ENCODE measurements at regions not wholly inside any gene's neighbourhood (a gene's known extent, or its start where the extent isn't known, plus 50 kb on each side); places are given as distances from the start of the nearest gene placed in this dataset.
A peak's percentile ranks its signal among the peaks of the same experiment; 100 is the strongest.

GRCh38 chr21:31571879-31572278 lies 87.6 kb upstream of the SOD1 start:
- in situ Hi-C loops (cut with HindIII; ENCODE audit: low pct_unique_long_range_greater_than_20kb, low sequenced_read_pairs), result no loop called here
- no peak for DNase-seq (ENCODE audit: low read depth)

- in situ Hi-C loops (cut with HindIII; ENCODE audit: low pct_unique_long_range_greater_than_20kb, low sequenced_read_pairs), result no loop called here
- DNase-seq (ENCODE audit: low read depth), result no peak
Observed at GRCh38 chr21:31570824-31571566, 88.5 kb upstream of the SOD1 start.

DNA sequence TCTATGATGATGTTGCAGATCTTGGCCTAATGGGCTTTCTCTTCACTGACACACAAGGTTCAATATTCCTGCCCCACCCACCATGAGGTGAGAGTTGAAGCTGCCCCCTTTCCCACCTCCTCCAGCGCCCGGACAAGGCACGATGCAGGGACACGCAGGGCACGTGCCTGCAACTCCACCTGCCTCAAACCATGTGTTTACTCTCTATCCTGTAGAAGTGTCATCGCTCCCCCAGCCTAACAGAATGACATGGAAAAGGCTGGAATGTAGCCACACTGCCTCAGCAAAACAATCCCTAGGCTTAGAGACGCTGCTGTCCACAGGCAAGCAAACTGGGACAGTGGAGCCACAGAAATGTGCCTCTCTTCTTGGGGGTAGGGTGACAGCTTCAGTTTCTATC lies 92.9 kb upstream of the SOD1 start:
- in situ Hi-C loops (cut with HindIII; ENCODE audit: low pct_unique_long_range_greater_than_20kb, low sequenced_read_pairs), result no loop called here
- no peak for DNase-seq (ENCODE audit: low read depth)

DNA sequence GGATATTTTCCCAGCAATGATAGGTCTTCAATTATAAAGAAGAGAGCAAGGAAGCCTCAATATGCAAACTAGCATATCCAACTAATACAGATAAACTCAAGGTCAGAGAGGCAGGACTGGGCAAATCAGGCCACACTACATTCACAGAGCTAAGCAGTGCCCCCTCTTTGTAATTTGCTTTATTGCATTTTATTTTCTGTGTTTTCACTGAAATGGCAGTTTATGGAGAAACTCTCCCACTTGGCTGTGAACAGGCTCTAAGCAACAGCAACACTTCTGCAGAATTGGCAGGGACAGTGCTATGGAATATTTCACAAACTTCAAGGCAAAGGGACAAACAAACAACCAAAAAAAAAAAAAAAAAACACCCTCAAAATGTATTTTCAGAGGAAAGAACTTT lies 93.4 kb upstream of the SOD1 start:
- in situ Hi-C loops (cut with HindIII; ENCODE audit: low pct_unique_long_range_greater_than_20kb, low sequenced_read_pairs), result no loop called here
- DNase-seq (ENCODE audit: low read depth), result no peak

DNA sequence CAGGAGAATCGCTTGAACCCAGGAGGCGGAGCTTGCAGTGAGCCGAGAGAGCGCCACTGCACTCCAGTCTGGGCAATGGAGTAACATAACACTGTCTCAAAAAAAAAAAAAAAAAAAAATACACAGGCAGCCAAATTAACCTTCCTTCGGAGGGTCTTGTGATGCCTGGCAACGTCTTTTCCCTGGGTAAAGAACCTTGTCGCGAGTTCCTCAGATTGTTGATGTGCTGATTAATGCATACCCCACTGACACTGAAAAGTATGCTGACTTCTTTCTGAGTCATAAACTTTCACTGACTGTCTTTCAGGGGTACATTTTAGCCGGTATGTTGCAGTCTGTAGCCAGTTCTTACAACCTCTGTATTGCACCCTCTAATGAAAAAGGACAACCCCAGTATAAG lies 95.1 kb upstream of the SOD1 start:
- in situ Hi-C loops (cut with HindIII; ENCODE audit: low pct_unique_long_range_greater_than_20kb, low sequenced_read_pairs), result no loop called here
- peak; percentile 12 for DNase-seq (ENCODE audit: low read depth)

- in situ Hi-C loops (cut with HindIII; ENCODE audit: low pct_unique_long_range_greater_than_20kb, low sequenced_read_pairs), result no loop called here
- no peak for DNase-seq (ENCODE audit: low read depth)
Observed at GRCh38 chr21:31560479-31560878, 99.0 kb upstream of the SOD1 start.

- in situ Hi-C loops (cut with HindIII; ENCODE audit: low pct_unique_long_range_greater_than_20kb, low sequenced_read_pairs), result no loop called here
- DNase-seq (ENCODE audit: low read depth), result no peak
Observed at GRCh38 chr21:31559368-31560119, 99.9 kb upstream of the SOD1 start.

DNA sequence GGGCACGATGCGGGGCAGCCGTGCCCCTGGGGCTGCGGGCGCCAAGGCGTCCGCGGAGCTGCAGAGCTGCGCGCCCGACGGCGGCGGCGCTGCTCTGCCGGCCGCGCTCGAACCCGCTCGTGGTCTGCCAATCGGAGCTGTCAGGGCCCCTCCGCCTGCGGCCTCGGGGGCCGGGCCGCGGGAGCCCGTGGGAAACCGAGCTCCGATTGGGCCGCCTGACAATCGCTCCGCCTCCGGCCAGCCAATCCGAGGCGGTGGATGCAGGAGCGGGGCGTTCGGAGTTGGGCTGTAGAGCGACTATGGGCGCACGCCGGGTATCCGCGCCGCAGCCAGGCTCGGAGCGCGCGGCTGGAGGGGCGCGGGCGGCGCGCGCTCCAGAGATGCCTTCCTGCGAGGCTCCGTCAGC lies 100.5 kb upstream of the SOD1 start:
- peak; percentile 98 for DNase-seq (ENCODE audit: low read depth)

GRCh38 chr21:31558189-31558961 lies 101.1 kb upstream of the SOD1 start:
- no peak for DNase-seq (ENCODE audit: low read depth)
- in situ Hi-C loops (cut with HindIII; ENCODE audit: low pct_unique_long_range_greater_than_20kb, low sequenced_read_pairs), result no loop called here

More for the DNA sequence above, 100.5 kb upstream of the SOD1 start:
- in situ Hi-C loops (cut with HindIII; ENCODE audit: low pct_unique_long_range_greater_than_20kb, low sequenced_read_pairs), result no loop called here

GRCh38 chr21:31557421-31558188 lies 101.9 kb upstream of the SOD1 start:
- DNase-seq (ENCODE audit: low read depth), result no peak
- in situ Hi-C loops (cut with HindIII; ENCODE audit: low pct_unique_long_range_greater_than_20kb, low sequenced_read_pairs), result no loop called here

DNA sequence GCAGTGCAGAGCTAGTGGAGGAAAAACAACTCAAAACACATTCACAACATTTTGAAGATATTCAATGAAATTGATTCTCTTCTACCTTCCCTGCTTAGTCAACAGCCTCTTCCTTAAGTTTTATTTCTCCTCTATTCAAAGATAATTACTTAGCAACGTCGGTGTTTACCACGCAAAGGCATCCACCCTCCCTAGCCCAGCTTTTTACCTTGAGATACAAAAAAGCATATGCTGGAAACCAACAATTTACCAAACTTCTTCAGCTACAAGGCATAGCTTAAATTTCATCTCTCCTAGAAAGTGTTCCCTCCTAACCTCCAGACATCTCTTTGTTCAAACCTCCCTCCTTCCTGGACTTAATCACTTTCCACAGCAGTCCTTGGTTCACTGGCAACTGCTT lies 102.8 kb upstream of the SOD1 start:
- no peak for DNase-seq (ENCODE audit: low read depth)
- in situ Hi-C loops (cut with HindIII; ENCODE audit: low pct_unique_long_range_greater_than_20kb, low sequenced_read_pairs), result no loop called here

GRCh38 chr21:31555741-31556191 lies 103.7 kb upstream of the SOD1 start:
- no peak for DNase-seq (ENCODE audit: low read depth)
- in situ Hi-C loops (cut with HindIII; ENCODE audit: low pct_unique_long_range_greater_than_20kb, low sequenced_read_pairs), result no loop called here

DNA sequence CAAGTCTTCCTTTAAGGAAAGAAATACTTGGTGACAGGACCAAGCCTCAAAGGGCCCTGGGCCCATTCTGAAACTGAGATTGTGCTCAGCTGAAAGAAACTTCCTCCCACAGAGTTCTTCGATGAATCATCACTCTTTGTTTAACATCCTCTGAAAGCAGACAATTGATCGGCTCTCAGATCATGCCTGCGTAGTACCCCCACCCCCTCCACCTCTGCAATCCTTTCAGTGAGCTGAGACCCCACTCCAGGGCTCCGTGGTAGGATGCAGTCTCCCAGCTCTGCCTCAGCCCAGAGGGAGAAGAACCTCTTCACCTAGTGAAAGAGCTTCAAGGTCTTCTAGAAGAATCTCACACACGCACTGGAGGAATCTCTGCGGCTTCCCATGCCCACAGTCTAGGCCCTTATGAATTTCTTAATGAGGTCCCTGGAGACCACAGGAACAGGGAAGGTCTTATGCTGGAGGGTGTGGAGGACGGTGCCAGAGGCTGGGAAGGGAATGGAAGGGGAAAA lies 104.9 kb upstream of the SOD1 start:
- no peak for DNase-seq (ENCODE audit: low read depth)
- in situ Hi-C loops (cut with HindIII; ENCODE audit: low pct_unique_long_range_greater_than_20kb, low sequenced_read_pairs), result no loop called here

- in situ Hi-C loops (cut with HindIII; ENCODE audit: low pct_unique_long_range_greater_than_20kb, low sequenced_read_pairs), result no loop called here
- DNase-seq (ENCODE audit: low read depth), result no peak
Observed at GRCh38 chr21:31553926-31554325, 105.6 kb upstream of the SOD1 start.

DNA sequence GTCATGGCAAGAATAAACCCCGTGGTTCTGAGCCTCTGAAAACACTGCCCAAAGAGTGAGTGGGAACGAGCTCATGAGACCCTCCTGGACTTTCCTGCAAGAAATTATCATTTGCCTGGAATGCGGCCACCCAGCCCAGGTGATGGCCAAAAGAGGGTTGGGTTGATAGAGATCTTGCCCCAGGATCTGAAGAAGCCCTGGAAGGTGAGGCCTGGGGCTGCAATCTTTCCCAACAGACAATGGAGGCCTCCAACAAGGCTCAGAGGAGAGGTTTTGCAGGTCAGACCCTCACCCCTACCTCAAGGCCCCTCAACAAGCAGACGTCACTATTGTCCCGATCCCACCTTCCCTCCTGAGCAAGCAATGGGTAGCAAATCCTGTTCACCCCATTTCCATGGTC lies 106.0 kb upstream of the SOD1 start:
- in situ Hi-C loops (cut with HindIII; ENCODE audit: low pct_unique_long_range_greater_than_20kb, low sequenced_read_pairs), result no loop called here
- no peak for DNase-seq (ENCODE audit: low read depth)

DNA sequence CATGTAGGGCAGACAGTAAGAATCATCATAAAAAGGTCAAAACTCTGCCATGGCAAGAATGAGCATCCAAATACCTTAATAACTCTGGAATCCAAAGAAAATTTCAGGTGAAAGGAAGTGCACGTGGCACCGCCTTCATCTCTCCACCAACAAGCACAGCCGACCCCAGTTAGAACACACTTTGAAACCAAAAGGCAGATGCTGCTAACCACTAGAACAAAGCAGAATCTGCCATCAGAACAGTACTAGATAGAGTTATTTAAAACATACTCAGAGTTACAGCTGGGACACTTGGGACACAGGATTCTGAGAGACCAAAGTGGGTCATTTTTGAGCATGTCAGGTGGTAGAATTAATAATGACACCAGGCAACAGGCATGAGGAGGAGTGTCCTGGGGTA lies 106.7 kb upstream of the SOD1 start:
- DNase-seq (ENCODE audit: low read depth), result no peak
- in situ Hi-C loops (cut with HindIII; ENCODE audit: low pct_unique_long_range_greater_than_20kb, low sequenced_read_pairs), result no loop called here

DNA sequence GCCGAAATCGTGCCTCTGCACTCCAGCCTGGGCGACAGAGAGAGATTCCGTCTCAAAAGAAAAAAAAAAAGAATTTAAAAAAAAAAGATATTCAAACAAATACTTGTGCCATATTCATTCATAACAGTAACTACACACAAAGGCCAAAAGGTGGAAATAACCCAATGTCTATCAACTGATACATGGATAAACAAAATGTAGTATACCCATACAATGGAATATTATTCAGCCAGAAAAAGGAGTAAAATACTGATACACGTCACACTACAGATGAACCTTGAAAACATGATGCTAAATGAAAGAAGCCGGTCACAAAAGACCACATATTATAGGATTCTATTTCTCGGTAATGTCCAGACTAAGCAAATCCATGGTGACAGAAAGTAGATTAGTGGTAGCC lies 109.4 kb upstream of the SOD1 start:
- in situ Hi-C loops (cut with HindIII; ENCODE audit: low pct_unique_long_range_greater_than_20kb, low sequenced_read_pairs), result no loop called here
- DNase-seq (ENCODE audit: low read depth), result no peak

DNA sequence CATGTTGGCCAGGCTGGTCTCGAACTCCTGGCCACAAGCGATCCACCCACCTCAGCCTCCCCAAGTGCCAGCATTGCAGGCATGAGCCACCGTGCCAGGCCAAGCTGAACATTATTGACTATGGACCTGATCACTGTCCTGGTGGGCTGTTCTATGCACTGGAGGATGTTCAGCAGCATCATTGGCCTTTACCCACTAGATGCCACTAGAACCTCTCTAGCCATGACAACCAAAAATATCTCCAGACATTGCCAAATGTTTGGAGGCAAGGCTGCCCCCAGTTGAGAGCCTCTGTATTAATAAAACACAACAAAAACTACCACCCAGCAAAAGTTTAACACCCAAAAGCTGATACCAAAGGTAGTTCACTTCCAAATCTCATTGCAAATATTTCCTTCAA lies 110.8 kb upstream of the SOD1 start:
- no peak for DNase-seq (ENCODE audit: low read depth)
- in situ Hi-C loops (cut with HindIII; ENCODE audit: low pct_unique_long_range_greater_than_20kb, low sequenced_read_pairs), result no loop called here

Data from Caki2 (cell line).